ENCODE measurements at regions not wholly inside any gene's neighbourhood (a gene's known extent, or its start where the extent isn't known, plus 50 kb on each side); places are given as distances from the start of the nearest gene placed in this dataset.
A peak's percentile ranks its signal among the peaks of the same experiment; 100 is the strongest.

GRCh38 chr1:229025576-229025975, 245.3 kb upstream of the RAB4A start (continued):
- TF ChIP-seq CREB1 (CRISPR knock-in tag; IDR thresholded peaks at IDR 0.05; ENCODE audit: low read depth) (no peak), JUNB (IDR thresholded peaks at IDR 0.05; ENCODE audit: unreplicated experiment) (no peak), NANOG (IDR thresholded peaks at IDR 0.05; ENCODE audit: borderline replicate concordance) (no peak), EZH2phosphoT487 (IDR thresholded peaks at IDR 0.05; ENCODE audit: unreplicated experiment) (no peak), POLR2AphosphoS5 (IDR thresholded peaks at IDR 0.05; ENCODE audit: low read depth) (no peak)
- TF ChIP-seq, protein P1, sequence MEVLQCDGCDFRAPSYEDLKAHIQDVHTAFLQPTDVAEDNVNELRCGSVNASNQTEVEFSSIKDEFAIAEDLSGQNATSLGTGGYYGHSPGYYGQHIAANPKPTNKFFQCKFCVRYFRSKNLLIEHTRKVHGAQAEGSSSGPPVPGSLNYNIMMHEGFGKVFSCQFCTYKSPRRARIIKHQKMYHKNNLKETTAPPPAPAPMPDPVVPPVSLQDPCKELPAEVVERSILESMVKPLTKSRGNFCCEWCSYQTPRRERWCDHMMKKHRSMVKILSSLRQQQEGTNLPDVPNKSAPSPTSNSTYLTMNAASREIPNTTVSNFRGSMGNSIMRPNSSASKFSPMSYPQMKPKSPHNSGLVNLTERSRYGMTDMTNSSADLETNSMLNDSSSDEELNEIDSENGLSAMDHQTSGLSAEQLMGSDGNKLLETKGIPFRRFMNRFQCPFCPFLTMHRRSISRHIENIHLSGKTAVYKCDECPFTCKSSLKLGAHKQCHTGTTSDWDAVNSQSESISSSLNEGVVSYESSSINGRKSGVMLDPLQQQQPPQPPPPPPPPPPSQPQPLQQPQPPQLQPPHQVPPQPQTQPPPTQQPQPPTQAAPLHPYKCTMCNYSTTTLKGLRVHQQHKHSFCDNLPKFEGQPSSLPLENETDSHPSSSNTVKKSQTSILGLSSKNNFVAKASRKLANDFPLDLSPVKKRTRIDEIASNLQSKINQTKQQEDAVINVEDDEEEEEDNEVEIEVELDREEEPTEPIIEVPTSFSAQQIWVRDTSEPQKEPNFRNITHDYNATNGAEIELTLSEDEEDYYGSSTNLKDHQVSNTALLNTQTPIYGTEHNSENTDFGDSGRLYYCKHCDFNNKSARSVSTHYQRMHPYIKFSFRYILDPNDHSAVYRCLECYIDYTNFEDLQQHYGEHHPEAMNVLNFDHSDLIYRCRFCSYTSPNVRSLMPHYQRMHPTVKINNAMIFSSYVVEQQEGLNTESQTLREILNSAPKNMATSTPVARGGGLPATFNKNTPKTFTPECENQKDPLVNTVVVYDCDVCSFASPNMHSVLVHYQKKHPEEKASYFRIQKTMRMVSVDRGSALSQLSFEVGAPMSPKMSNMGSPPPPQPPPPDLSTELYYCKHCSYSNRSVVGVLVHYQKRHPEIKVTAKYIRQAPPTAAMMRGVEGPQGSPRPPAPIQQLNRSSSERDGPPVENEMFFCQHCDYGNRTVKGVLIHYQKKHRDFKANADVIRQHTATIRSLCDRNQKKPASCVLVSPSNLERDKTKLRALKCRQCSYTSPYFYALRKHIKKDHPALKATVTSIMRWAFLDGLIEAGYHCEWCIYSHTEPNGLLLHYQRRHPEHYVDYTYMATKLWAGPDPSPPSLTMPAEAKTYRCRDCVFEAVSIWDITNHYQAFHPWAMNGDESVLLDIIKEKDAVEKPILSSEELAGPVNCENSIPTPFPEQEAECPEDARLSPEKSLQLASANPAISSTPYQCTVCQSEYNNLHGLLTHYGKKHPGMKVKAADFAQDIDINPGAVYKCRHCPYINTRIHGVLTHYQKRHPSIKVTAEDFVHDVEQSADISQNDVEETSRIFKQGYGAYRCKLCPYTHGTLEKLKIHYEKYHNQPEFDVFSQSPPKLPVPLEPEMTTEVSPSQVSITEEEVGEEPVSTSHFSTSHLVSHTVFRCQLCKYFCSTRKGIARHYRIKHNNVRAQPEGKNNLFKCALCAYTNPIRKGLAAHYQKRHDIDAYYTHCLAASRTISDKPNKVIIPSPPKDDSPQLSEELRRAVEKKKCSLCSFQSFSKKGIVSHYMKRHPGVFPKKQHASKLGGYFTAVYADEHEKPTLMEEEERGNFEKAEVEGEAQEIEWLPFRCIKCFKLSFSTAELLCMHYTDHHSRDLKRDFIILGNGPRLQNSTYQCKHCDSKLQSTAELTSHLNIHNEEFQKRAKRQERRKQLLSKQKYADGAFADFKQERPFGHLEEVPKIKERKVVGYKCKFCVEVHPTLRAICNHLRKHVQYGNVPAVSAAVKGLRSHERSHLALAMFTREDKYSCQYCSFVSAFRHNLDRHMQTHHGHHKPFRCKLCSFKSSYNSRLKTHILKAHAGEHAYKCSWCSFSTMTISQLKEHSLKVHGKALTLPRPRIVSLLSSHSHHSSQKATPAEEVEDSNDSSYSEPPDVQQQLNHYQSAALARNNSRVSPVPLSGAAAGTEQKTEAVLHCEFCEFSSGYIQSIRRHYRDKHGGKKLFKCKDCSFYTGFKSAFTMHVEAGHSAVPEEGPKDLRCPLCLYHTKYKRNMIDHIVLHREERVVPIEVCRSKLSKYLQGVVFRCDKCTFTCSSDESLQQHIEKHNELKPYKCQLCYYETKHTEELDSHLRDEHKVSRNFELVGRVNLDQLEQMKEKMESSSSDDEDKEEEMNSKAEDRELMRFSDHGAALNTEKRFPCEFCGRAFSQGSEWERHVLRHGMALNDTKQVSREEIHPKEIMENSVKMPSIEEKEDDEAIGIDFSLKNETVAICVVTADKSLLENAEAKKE (CRISPR knock-in tag; IDR thresholded peaks at IDR 0.05): no peak; the same call in 1 of the 2 replicates

- Mint-ChIP-seq H3K27ac (peak overlapping the region; percentile 57; the same call in 1 of the 2 replicates), H3K4me3 (peak overlapping the region; percentile 36; the same call in 2 of the 3 replicates), H3K9me3 (no peaks in the 10 kb centered on the region), H3K36me3 (ENCODE audit: low read depth) (no peaks in the 10 kb centered on the region), H3K27me3 (ENCODE audit: insufficient read depth, low read depth, poor library complexity) (peaks cover 38% of the 10 kb centered on the region), H3K4me1 (peaks cover 49% of the 10 kb centered on the region)
- Histone ChIP-seq H3K9me2 (ENCODE audit: insufficient read depth) (no peaks in the 10 kb centered on the region; the same call in 1 of the 2 replicates), H3K4me1 (ENCODE audit: insufficient read depth) (peaks cover 41% of the 10 kb centered on the region), H4K20me1 (replicated peaks; ENCODE audit: insufficient read depth) (no peaks in the 10 kb centered on the region), H3K4me3 (peak overlapping the region; percentile 33), H3K27ac (ENCODE audit: low read depth) (0 out of 2 replicates have a peak overlapping the region, but pooled peaks have one; percentile 22), H3F3A (replicated peaks; ENCODE audit: low read depth) (0 out of 2 replicates have a peak, but pooled peaks cover 7% of the 10 kb centered on the region), H3K4me2 (peak overlapping the region; percentile 69), H2AFZ (no peak overlapping the region; the same call in 1 of the 2 replicates), H3K27me3 (ENCODE audit: insufficient read depth) (peaks cover 9% of the 10 kb centered on the region; the same call in 1 of the 2 replicates), H3K36me3 (ENCODE audit: insufficient read depth) (no peaks in the 10 kb centered on the region), H3K79me2 (replicated peaks; ENCODE audit: insufficient read depth) (no peaks in the 10 kb centered on the region)
- DNase-seq (ENCODE audit: low spot score) (no peak), ATAC-seq (peak; percentile 5; the same call in 1 of the 3 replicates)
- TF ChIP-seq, protein P2, sequence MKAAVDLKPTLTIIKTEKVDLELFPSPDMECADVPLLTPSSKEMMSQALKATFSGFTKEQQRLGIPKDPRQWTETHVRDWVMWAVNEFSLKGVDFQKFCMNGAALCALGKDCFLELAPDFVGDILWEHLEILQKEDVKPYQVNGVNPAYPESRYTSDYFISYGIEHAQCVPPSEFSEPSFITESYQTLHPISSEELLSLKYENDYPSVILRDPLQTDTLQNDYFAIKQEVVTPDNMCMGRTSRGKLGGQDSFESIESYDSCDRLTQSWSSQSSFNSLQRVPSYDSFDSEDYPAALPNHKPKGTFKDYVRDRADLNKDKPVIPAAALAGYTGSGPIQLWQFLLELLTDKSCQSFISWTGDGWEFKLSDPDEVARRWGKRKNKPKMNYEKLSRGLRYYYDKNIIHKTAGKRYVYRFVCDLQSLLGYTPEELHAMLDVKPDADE (IDR thresholded peaks at IDR 0.05): no peak
- no peak for TF ChIP-seq ZNF114 (CRISPR knock-in tag; IDR thresholded peaks at IDR 0.05)
- no peak for TF ChIP-seq JUNB (IDR thresholded peaks at IDR 0.05; ENCODE audit: unreplicated experiment)
- no peak for TF ChIP-seq STAT1 (IDR thresholded peaks at IDR 0.05; ENCODE audit: unreplicated experiment)
- TF ChIP-seq POLR2AphosphoS5 (IDR thresholded peaks at IDR 0.05; ENCODE audit: low read depth): no peak
- TF ChIP-seq EZH2phosphoT487 (IDR thresholded peaks at IDR 0.05; ENCODE audit: unreplicated experiment): no peak
- no peak for TF ChIP-seq NANOG (IDR thresholded peaks at IDR 0.05; ENCODE audit: borderline replicate concordance)
- TF ChIP-seq CREB1 (CRISPR knock-in tag; IDR thresholded peaks at IDR 0.05; ENCODE audit: low read depth): no peak
Observed at GRCh38 chr1:229027158-229027557, 243.8 kb upstream of the RAB4A start.

Data from GM23338 (cell line).